GM19455 (cell line): ENCODE measurements at regions not wholly inside any gene's neighbourhood (a gene's known extent, or its start where the extent isn't known, plus 50 kb on each side); places are given as distances from the start of the nearest gene placed in this dataset.

Experiments used
- ATAC-seq: cut with Tn5 transposase; IDR thresholded peaks from one replicate; pipeline ENCODE4 v1.9.1; 2021; ENCODE audit not compliant: unreplicated experiment

DNA sequence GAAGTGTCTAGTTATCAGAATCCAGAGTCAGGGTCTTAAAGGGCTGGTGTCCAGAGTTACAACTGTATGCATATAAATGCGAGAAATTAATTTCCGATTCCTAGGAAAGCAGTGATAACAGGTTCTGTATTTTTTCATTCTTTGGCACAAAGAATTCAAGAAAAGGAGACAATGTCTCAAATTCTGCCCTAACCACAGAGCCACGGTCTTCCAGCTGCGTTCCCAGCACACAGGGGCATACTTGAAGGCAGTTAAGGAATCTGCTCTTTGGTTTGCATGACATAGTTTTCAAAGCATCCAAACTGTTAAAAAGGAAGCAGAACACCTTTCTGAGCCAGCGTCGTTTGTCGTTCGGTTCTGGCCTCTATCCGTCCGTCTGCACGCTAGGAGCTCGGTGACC, 416.9 kb upstream of the MKI67 start:
- no peak for ATAC-seq

- ATAC-seq: no peak
Measured at GRCh38 chr10:128545216-128545615, 419.0 kb upstream of the MKI67 start.

- ATAC-seq: no peak
Measured at GRCh38 chr10:128546651-128547165, 420.5 kb upstream of the MKI67 start.

- ATAC-seq: no peak
Measured at GRCh38 chr10:128549101-128549608, 422.9 kb upstream of the MKI67 start.

- no peak for ATAC-seq
Measured at GRCh38 chr10:128550045-128550444, 423.8 kb upstream of the MKI67 start.

DNA sequence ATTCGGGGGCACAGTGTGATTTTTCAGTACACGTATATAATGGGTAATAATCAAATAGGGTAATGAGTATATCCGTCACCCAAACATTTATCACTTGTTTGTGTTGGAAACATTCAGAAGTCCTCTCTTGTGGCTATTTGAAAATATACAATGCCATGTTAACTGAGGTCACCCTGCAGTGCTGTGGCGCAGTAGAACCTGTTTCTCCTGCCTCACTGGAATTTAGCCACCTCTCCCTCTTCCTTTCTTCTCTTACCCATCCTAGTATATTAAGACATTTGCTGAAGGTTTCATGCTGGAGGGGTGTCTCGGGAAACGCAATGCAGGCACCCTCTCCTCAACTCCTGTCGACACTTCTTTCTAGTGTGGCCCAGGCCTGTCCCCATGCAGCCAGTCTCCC, 425.3 kb upstream of the MKI67 start:
- no peak for ATAC-seq

DNA sequence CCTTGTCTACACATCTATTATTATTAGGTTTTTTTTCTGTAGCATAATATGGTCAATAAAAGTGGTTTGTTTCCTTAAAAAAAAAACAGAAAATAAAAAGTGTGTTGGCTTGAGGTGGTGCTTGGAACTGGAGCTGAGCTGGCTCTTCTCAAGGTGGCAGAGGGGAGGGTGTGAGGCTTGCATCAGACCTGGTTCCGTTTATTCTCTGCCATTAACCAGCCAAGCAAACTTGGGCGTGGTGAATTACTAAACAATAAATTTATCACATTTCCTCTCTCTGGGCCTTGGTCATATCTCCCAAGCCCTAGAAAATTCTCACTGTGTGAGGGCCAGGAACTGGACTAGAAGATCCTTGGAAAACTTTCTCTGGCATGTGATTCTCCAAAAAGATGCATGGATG, 427.5 kb upstream of the MKI67 start:
- no peak for ATAC-seq

DNA sequence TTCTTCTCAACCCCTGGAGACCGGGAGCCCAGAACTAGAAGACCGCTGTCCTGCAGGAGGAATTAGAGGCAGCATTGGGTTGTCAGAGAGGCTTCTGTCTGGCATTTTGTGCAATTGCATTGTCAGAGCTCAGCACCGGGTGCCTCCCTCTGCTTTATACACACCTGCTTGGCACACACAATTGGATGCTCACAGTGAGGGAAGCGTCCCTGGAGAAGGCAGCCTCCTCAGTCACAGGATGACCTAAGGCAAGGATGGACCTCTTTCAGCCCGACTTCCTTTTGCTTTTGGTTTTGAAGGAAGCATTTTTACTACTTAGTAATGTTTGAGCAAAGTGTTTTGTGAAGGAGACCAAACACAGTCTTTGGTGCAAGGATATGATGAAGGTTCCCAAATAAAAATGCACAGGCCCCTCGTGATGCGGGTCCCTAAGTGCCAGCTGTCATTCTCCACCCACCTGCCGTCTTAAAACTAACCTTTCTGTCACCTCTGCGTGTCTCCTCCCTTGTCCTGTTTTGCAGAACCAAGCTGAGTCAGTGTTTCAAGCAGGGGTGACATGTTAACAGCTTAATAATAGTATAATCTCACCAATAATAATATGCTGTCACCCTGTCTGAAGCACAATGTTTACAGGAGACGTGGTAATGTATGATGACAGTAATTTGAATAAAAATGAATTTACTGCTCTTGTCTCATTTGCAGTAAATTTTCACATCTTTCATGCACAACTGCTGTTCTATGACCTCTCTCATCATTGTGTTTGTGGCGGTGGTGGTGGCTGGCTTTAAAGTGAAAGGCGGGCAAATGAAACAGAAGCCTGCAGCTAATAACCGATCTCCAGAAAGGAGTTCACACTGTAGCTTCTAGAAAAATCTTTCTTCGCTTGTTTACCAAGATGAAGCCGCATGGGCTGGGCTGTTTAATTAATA, 430.2 kb upstream of the MKI67 start:
- ATAC-seq: no peak

GRCh38 chr10:128557149-128557710, 431.0 kb upstream of the MKI67 start:
- ATAC-seq: no peak

DNA sequence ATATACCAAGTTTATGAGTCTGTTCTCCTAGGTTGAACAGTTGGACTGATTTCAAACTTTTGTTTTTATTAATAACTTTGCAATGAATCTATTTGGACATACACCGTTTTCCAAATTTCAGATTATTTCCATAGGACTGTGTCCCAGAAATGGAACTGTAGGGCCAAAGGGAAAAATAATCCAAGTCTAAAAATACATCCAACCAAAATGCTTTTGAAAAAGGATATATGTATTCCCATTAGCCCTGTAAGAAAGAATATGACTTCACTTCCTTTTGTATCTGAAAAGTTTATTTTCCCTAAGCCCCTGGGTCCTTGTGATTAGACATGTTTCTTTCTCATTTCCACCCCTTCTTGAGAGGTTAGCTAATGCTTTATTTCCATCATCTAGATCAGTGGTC, 434.2 kb upstream of the MKI67 start:
- ATAC-seq: no peak

GRCh38 chr10:128560993-128561392, 434.8 kb upstream of the MKI67 start:
- no peak for ATAC-seq

DNA sequence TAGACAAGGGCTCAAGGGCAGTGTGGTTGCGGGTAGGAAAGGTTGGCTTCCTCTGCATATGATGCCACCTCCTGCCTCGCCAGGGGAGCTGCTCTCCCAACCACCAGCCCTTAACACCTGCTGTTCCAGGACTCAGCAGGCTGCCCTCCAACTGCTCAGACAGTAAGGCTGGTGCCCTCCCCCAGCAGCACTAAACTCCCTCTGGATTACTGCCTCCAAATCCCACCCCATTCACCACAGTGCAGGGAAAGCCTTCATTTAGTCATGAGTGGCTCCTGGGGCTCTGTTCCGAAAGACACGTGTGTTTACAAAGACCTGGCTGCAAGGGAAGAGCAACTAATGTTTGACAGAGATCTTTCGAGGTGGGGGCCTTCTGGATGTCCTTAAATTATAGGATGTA, 437.2 kb upstream of the MKI67 start:
- ATAC-seq: no peak

DNA sequence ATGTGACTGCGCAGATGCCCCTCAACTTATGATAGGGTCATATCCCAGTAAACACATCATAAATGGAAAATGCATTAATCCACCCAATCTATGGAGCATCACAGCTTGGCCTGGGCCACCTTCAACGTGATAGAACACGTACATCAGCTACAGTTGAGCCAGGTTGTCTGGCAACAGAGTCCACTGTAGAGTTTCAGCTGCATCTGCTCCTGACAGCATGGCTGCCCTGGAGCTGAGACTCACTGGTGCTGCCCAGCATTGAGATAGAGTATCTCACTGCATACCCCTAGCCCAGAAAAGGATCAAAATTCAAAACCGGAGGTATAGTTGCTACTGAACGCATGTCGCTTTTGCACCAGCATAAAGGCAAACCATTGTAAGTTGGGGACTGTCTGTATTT, 437.7 kb upstream of the MKI67 start:
- ATAC-seq: no peak

DNA sequence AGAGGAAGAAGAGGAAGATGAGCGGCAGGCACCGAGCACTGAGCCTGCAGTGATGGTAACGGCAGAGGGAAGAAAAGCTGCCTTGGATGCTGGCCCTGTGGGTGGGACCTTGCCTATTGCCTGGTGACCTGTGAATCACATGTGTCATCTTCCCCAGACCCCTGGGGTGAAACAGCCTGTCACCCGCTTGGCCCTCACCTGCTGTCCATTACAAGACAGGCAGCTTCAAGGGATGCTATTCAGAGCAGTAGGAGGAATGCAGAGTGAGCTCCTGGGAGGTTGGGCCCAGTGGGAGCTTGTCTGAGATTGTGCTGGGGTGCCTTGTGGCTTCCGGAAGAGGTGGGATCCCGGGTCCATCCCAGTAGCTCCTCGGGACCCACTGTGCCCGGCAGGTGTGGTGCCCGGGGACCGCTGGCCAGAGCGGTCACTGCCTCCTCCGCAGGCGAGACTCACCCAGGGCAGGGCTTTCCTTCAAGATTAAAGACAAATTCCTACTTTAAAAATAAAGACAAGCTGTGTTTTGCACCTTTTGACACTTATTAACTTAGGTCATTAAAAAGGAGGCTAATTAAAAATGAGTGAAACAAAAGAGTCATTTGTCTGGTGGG, 440.2 kb upstream of the MKI67 start:
- no peak for ATAC-seq

DNA sequence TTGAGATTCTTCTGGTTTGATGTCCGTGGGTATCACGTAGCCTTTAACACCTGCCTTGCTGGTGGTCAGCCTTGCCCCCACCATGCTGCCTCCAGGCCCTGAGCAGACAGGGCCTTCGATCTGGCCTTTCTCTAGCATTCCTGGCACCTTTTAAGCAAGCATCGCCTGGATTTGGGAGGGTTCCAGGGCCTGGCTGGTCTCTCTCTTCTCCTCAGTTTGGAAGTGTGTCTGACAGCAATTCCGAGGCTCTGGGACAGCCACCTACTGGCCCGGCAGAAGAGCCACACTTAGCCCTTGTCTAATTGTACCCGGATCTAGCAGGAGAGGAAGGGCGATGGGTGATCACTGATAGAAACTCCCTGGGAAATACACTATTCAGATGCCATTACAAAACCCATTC, 441.3 kb upstream of the MKI67 start:
- ATAC-seq: no peak

DNA sequence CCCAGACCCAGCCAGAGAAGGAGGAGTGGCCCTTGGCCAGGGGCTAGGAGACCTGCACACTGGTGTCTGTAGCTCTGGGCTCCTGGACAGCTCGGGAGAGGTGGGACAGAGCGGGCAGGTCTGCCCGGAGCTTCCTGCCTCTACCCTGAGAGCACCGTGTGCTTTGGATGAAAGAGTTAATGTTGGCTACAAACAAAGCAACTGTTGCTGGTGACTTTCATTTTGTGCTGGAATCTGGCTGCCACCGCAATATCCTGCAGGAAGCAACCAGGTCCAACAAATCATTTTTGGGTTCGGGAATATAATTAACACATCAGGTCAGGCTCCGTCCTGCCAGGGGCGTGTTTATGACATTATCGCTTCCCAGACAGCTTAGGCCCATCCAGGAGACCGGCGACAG, 441.8 kb upstream of the MKI67 start:
- no peak for ATAC-seq

DNA sequence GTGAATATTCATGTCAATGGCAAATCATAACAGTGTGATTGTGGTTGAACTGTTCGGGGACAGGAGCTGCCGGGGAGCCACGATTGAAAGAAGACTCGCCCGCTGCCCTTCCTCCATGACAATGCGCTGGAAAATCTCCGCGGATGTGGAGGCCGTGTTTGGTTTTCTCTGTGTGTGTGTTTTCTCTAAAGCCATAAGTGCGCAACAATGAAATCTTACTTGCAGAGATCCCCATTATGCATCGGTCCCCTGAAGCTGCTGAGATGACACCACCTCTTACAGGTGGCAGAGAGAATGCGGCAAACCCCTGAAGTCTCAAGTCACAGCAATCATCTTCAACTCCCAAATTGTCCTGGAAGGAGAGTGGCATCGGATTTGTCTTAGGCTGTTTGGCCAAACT, 442.3 kb upstream of the MKI67 start:
- no peak for ATAC-seq

GRCh38 chr10:128568990-128569945, 443.0 kb upstream of the MKI67 start:
- ATAC-seq: no peak

- no peak for ATAC-seq
Measured at GRCh38 chr10:128570319-128570995, 444.2 kb upstream of the MKI67 start.

DNA sequence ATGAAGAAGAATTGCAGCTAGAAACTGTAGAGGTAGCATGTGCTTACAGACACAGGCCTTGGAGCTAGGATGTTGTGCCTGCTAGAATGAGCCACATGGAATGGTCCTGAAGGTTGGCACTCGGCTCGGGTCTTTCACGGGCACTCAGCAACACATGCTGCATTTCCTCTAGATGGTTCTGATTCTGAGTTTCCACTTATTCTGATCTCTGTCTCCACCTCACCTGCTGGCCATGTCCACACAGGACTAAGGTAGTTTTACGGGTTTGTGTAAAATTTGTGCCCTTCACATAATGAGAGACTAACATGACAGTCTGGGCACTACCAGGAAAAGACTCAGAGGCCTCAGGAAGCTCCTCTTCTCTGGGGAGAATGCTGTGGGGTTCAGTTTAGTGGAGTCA, 444.8 kb upstream of the MKI67 start:
- ATAC-seq: no peak
